GM10266 (cell line): ENCODE measurements at regions not wholly inside any gene's neighbourhood (a gene's known extent, or its start where the extent isn't known, plus 50 kb on each side); places are given as distances from the start of the nearest gene placed in this dataset.

ENCODE experiments used
- DNase-seq: peaks from one replicate; pipeline ENCODE4 v3.0.0; 2012; ENCODE audit errors: extremely low spot score
- TF ChIP-seq, protein P1 (sequence below): IDR thresholded peaks from 2 replicates; pipeline ENCODE4 v1.5.1; 2012; ENCODE audit warnings: mild to moderate bottlenecking, low read depth; ENCODE audit not compliant: control insufficient read depth, insufficient read depth; ENCODE audit errors: missing control alignments

DNA sequence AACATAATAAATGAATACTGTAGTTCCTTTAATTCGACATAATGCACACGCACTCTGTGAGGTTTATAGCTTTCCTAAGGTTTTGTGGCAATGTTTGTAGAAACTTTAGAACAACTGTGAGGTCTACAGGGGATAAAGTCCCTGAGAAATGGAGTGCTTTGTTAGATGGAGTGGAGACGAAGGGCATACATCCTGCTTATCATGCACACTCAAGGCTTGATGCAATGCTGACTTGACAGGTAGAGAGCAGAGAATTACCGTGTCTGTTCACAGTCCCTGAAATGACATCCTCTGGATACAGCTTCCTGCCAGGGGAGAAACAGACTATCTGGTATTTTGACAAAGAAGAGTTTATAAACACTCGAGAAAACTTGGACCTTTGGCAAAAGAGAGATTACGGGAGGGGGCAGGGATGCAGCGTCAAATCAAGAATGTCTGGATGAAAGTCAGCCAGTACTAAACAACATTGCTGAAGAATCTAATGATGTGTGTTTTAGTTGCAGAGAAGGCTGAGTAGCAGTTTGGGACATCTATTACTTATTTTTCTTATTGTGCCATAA lies 766.9 kb upstream of the ZEB2 start:
- TF ChIP-seq, protein P1, sequence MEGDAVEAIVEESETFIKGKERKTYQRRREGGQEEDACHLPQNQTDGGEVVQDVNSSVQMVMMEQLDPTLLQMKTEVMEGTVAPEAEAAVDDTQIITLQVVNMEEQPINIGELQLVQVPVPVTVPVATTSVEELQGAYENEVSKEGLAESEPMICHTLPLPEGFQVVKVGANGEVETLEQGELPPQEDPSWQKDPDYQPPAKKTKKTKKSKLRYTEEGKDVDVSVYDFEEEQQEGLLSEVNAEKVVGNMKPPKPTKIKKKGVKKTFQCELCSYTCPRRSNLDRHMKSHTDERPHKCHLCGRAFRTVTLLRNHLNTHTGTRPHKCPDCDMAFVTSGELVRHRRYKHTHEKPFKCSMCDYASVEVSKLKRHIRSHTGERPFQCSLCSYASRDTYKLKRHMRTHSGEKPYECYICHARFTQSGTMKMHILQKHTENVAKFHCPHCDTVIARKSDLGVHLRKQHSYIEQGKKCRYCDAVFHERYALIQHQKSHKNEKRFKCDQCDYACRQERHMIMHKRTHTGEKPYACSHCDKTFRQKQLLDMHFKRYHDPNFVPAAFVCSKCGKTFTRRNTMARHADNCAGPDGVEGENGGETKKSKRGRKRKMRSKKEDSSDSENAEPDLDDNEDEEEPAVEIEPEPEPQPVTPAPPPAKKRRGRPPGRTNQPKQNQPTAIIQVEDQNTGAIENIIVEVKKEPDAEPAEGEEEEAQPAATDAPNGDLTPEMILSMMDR, result no peak
- no peak for DNase-seq

DNA sequence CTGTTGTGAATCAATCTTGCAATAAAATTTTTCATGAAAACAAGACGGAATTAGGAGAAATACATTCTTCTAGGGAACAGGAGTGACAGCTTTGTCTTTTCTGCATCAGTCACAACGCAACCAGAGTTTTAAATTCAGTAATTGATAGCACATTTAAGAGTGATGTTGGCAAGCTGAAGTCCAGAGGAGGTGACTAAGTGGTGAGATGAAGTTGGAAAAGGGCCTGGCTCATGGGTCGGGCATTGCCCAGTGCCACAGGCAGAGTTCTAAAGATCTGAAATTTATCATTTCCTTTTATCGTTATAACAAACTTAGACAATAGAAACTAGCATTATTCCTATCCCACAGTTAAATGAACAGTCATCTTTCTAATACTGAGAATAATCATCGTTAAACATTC lies 764.6 kb upstream of the ZEB2 start:
- DNase-seq, result no peak
- TF ChIP-seq, protein P1, result no peak

DNA sequence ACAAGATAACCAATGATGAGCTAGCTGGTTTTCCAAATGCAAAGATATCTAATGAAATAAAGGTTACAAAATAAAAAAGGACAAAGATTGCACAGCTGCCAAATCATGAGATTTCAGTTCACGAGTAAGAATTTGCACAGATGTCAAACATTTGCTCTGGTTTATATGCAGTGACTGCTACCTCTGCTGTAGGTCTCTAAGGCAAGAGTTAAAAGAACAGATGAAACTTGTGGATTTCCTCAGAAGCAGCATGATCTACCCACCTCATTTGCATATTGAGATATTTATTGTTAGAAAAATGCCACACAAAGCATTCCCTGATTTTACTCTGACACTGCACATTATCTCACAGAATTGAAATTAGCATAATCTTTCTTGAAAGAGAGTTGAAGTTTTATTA lies 763.2 kb upstream of the ZEB2 start:
- no peak for DNase-seq
- TF ChIP-seq, protein P1, result no peak

DNA sequence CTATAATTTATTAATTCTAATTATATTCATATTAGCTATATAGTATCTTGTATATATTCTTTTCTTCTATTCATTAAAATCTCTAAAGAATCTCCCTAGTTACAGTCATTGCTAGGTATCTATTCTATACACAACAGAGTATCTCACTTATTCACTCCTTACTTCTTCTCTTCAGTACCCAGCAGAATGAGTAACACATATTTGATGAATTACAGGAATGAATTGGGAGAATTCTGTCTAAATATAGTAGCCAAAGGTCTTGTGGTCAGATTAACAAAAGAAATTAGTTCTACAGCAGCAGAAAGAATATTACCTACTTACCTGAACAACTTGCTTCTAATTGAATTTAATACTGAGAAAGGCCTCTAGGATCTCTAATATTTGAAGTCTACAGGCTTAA lies 758.0 kb upstream of the ZEB2 start:
- TF ChIP-seq, protein P1, result no peak
- DNase-seq, result no peak

DNA sequence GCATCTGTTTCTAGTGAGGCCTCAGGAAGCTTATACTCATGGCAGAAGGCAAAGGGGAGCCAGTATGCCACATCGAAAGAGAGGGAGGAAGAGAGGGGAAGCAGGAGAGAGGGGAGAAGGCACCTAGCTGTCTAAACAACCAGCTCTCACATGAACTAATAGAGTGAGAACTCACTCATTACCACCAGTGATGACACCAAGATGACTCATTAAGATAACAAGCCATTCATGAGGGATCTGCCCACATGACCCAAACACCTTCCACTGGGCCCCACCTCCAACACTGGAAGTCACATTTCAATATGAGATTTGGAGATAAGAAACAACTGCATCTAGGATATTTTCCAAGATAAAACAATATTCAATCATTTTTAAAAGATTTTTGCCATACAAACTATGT lies 753.9 kb upstream of the ZEB2 start:
- no peak for DNase-seq
- TF ChIP-seq, protein P1, result no peak

DNA sequence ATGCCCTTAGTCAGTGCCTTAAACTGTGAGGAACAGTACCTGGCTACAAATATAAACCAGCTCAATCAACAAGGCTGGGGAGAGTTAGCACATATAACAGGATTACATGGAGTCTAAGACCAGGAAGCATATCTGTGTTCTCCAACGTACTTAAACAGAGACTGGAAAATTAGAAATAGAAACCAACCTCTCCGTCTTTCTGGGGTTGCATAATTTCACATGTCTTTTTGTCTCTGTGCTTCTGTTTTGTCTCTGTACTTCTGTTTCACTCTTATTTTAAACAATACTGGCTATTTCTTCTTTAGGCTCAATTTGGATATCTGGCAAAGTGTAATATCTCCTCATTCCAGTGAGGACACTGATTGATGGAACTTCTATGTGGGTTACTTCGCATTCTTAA lies 749.0 kb upstream of the ZEB2 start:
- no peak for DNase-seq
- TF ChIP-seq, protein P1, result no peak

DNA sequence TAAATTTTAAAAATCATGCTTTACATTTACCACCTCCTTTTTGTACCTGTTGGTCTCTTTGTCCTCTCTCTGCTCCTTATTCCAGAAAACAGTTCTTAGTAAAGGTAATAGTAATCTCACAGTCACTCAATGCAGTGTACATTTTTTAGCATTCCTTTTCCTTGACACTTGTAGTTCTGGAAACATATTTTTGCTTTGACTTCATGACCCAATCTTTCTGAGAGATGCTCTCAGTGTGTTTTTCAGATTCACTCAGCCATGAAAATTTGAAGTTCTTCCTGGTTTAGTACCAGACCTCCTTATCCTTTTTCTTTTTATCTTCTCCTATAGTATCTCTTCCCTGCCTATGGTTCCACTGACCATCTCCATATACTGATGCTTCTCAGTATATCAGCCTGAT lies 747.5 kb upstream of the ZEB2 start:
- TF ChIP-seq, protein P1, result no peak
- no peak for DNase-seq

DNA sequence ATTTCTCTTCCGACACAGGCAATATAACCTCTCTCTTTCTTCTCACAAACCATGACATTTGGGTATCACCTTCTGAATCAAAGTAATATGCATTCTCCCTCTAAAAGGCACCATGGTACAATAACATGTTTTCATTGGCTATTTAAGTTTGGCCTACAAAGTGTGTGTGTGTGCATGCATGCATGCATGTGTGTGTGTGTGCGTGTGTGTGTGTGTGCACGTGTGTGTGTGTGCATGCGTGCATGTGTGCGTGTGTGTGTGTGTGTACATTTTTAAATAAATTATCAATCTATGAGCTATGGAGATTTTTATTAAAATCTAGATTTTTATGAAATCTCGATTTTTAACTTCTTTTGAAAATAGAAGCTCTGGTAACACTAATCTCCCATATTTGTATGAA lies 745.3 kb upstream of the ZEB2 start:
- TF ChIP-seq, protein P1, result no peak
- DNase-seq, result no peak
